Transverse colon (tissue), 4 donors: ENCODE measurements at regions not wholly inside any gene's neighbourhood (a gene's known extent, or its start where the extent isn't known, plus 50 kb on each side); places are given as distances from the start of the nearest gene placed in this dataset.

Source experiments
- DNase-seq: peaks from one replicate; pipeline ENCODE4 v3.0.0-alpha.2; 2019
- H3K27ac ChIP-seq, 4 donors: fragments of 200-600 bp; sonication (generic); 2 replicates each; pipeline ENCODE4 v1.5.1; 2016 to 2018; ENCODE audit warnings: inconsistent platforms in 4 of 4
- H3K27me3 ChIP-seq: fragments of 200-600 bp; sonication (generic); 2 replicates; pipeline ENCODE4 v1.5.1; 2017; ENCODE audit warnings: inconsistent platforms
- H3K36me3 ChIP-seq, 4 donors: fragments of 200-600 bp; sonication (generic); 2 replicates each; pipeline ENCODE4 v1.5.1; 2017 to 2019; ENCODE audit warnings: inconsistent platforms in 4 of 4
- H3K4me1 ChIP-seq, 4 donors: fragments of 200-600 bp; sonication (generic); 2 replicates each; pipeline ENCODE4 v1.5.1; 2017 to 2020; ENCODE audit warnings: inconsistent platforms in 4 of 4
- H3K4me3 ChIP-seq, 4 donors: fragments of 200-600 bp; sonication (generic); 1 replicate in 1 of 4; 2 replicates in 3 of 4; pipeline versions ENCODE4 v1.5.1 to v1.6.1; 2017 to 2019; ENCODE audit warnings: inconsistent platforms in 4 of 4
- H3K9me3 ChIP-seq, 2 donors: fragments of 200-600 bp; sonication (generic); 2 replicates each; pipeline ENCODE4 v1.5.1; 2017 to 2019; ENCODE audit warnings: inconsistent platforms in 2 of 2
- CTCF ChIP-seq, 5 experiments: fragments of 200-600 bp in 3 of 5; fragments of 450-650 bp in 2 of 5; sonication (generic) in 3 of 5; IDR thresholded peaks; 1 replicate in 2 of 5; 2 replicates in 3 of 5; pipeline ENCODE4 v1.5.1; 2016 to 2017; ENCODE audit warnings: antibody characterized with exemption in 5 of 5, inconsistent platforms in 3 of 5, mild to moderate bottlenecking in 2 of 5, moderate library complexity in 1 of 5
- EP300 ChIP-seq: sonication (generic); formaldehyde crosslinking; IDR thresholded peaks from one replicate; pipeline ENCODE4 v1.6.1; 2017; ENCODE audit warnings: antibody characterized with exemption, low read depth
- POLR2A ChIP-seq: fragments of 450-650 bp; IDR thresholded peaks from one replicate; pipeline ENCODE4 v1.6.1; 2016; ENCODE audit warnings: antibody characterized with exemption, mild to moderate bottlenecking, moderate library complexity
- POLR2AphosphoS5 ChIP-seq, 3 donors: sonication (generic); formaldehyde crosslinking; IDR thresholded peaks; one replicate each; pipeline ENCODE4 v1.6.1; 2016; ENCODE audit warnings: antibody characterized with exemption in 3 of 3
- WGBS, 2 donors: methylation state at CpG; one replicate each; pipeline ENCODE4 v1.1.5; 2018; ENCODE audit warnings: low coverage in 1 of 2; 5-methylcytosine and 5-hydroxymethylcytosine counted together
- in situ Hi-C, 4 donors: fragments of 200-750 bp; cut with MboI; loops; one replicate each; pipeline versions ENCODE4 v1.15.0 to v1.15.1; 2017; ENCODE audit warnings: low sequenced_read_pairs in 3 of 4, low pct_ligation_motif_present in 1 of 4, low pct_unique_long_range_greater_than_20kb in 1 of 4
- intact Hi-C: fragments of 100-400 bp; cut with DNase I; formaldehyde crosslinking; loops from one replicate; pipeline ENCODE4 v1.15.1; 2023; ENCODE audit warnings: low total_unique reads

DNA sequence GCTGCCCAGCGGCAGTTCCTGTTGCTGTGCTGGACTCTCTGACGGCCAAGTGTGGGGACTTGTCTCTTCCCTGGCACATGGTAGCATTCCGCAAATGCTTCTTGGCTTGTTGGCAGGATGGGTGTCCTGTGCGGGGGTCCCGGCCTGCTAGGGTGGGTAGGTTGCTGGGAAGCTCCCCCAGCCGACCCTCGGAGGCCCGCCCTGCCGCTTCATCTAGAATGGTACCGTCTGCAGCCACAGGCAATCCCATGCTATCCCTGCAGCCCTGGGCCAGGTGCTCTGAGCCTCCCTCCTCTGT lies 78.3 kb upstream of the LHX1 start:
- in situ Hi-C loops (no loop called here), intact Hi-C loops (no loop called here)
- no peak overlapping the region for H3K4me3 ChIP-seq
- TF ChIP-seq POLR2AphosphoS5 (IDR thresholded peaks at IDR 0.05): no peak
- TF ChIP-seq EP300: no peak
- TF ChIP-seq CTCF (IDR thresholded peaks at IDR 0.05): no peak
- TF ChIP-seq POLR2A: no peak
- H3K9me3 ChIP-seq: no peaks in the 10 kb centered on the region
- DNase-seq: no peak
- H3K36me3 ChIP-seq: no peaks in the 10 kb centered on the region
- no peaks in the 10 kb centered on the region for H3K4me1 ChIP-seq
- 82% methylated on average over 10 of the region's 10 CpGs; no CpG with 5 or more reads in 1 of the 2 donors for WGBS, 2 donors
- H3K27ac ChIP-seq: no peak overlapping the region
- H3K27me3 ChIP-seq: peaks cover 43% of the 10 kb centered on the region

DNA sequence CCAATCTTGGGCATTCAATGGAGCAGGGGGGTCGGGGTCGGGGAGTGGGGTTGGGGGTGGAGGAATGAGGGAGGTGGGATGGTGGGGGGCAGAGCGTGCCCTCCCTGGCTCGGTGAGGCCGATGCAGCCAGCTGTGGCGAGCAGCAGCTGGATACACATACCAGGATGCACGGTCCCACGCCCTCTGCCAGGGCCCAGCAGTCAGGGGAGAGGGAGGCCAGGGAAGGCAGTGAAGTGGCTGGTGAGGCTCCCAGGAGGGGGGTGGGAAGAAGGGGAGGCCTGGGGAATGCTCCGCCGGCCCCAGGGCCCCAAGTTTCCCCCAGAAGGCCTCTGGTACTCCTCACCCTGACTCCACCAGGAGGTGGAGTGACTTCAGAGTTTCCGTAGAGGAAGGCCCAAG lies 77.6 kb upstream of the LHX1 start:
- Histone ChIP-seq H3K27me3 (peaks cover 39% of the 10 kb centered on the region), H3K27ac (no peak overlapping the region), H3K36me3 (no peaks in the 10 kb centered on the region), H3K4me1 (no peaks in the 10 kb centered on the region), H3K4me3 (no peak overlapping the region), H3K9me3 (no peaks in the 10 kb centered on the region)
- intact Hi-C loops (no loop called here), in situ Hi-C loops (no loop called here)
- WGBS, 2 donors: 60 to 72% methylated on average over 3 to 11 of the region's 11 CpGs
- TF ChIP-seq POLR2AphosphoS5 (IDR thresholded peaks at IDR 0.05) (no peak), POLR2A (no peak), CTCF (IDR thresholded peaks at IDR 0.05) (no peak), EP300 (no peak)
- DNase-seq: no peak

- Histone ChIP-seq H3K4me3 (no peak overlapping the region), H3K9me3 (no peaks in the 10 kb centered on the region), H3K4me1 (no peaks in the 10 kb centered on the region), H3K36me3 (no peaks in the 10 kb centered on the region), H3K27me3 (peaks cover 32% of the 10 kb centered on the region), H3K27ac (no peak overlapping the region)
- DNase-seq: no peak
- TF ChIP-seq CTCF (IDR thresholded peaks at IDR 0.05): no peak
- TF ChIP-seq POLR2AphosphoS5 (IDR thresholded peaks at IDR 0.05): no peak
- no peak for TF ChIP-seq EP300
- TF ChIP-seq POLR2A: no peak
- in situ Hi-C loops: no loop called here
- intact Hi-C loops: no loop called here
- 85% methylated on average over 6 of the region's 6 CpGs; no CpG with 5 or more reads in 1 of the 2 donors for WGBS, 2 donors
These were observed 75.7 kb upstream of the LHX1 start for GRCh38 chr17:36861531-36861930.

GRCh38 chr17:36862116-36862920 lies 75.0 kb upstream of the LHX1 start:
- in situ Hi-C loops: no loop called here
- WGBS, 2 donors: 70 to 85% methylated on average over 2 to 14 of the region's 14 CpGs
- intact Hi-C loops: no loop called here

More at GRCh38 chr17:36862116-36862920, 75.0 kb upstream of the LHX1 start:
- no peaks in the 10 kb centered on the region for H3K36me3 ChIP-seq
- no peak overlapping the region for H3K27ac ChIP-seq
- no peaks in the 10 kb centered on the region for H3K4me1 ChIP-seq
- no peak overlapping the region for H3K4me3 ChIP-seq
- TF ChIP-seq POLR2A (no peak), CTCF (IDR thresholded peaks at IDR 0.05) (no peak), EP300 (no peak), POLR2AphosphoS5 (IDR thresholded peaks at IDR 0.05) (no peak)
- DNase-seq: no peak
- H3K9me3 ChIP-seq: no peaks in the 10 kb centered on the region
- peaks cover 25% of the 10 kb centered on the region for H3K27me3 ChIP-seq
